Nucleus accumbens (tissue), 56 donors: ENCODE measurements at regions not wholly inside any gene's neighbourhood (a gene's known extent, or its start where the extent isn't known, plus 50 kb on each side); places are given as distances from the start of the nearest gene placed in this dataset.

Experiments used
- DNase-seq, 56 donors: peaks; one replicate each; lab custom pipeline; 2025; lab: John Stamatoyannopoulos, UW

- DNase-seq = no peak
These were observed 50.6 kb upstream of the MPEG1 start for GRCh38 chr11:59263225-59263894.
